Fibroblast of upper back skin (primary cell): ENCODE measurements at regions not wholly inside any gene's neighbourhood (a gene's known extent, or its start where the extent isn't known, plus 50 kb on each side); places are given as distances from the start of the nearest gene placed in this dataset.
"Not testable (repeated sequence)": the region's sequence is repeated elsewhere in the genome, so short reads cannot be mapped to it uniquely, and the experiment has no call there.

Source experiments
- DNase-seq: peaks from one replicate; pipeline ENCODE4 v3.0.0-alpha.2; 2013

- peak; percentile 12 for DNase-seq
Observed at GRCh38 chr7:12893292-12893691, 205.9 kb downstream of the ARL4A start.

- peak; percentile 11 for DNase-seq
Observed at GRCh38 chr7:12895296-12895695, 207.9 kb downstream of the ARL4A start.

GRCh38 chr7:12896316-12896715 is 208.9 kb downstream of the ARL4A start:
- DNase-seq, result no peak

- no peak for DNase-seq
Observed at GRCh38 chr7:12898004-12898403, 210.6 kb downstream of the ARL4A start.

GRCh38 chr7:12898620-12899019 is 211.2 kb downstream of the ARL4A start:
- no peak for DNase-seq

GRCh38 chr7:12905671-12906070 is 218.2 kb downstream of the ARL4A start:
- no peak for DNase-seq

GRCh38 chr7:12907774-12908173 is 220.3 kb downstream of the ARL4A start:
- DNase-seq, result no peak

GRCh38 chr7:12909483-12909882 is 222.1 kb downstream of the ARL4A start:
- DNase-seq, result no peak

GRCh38 chr7:12911053-12911452 is 223.6 kb downstream of the ARL4A start:
- DNase-seq, result no peak

- DNase-seq, result no peak
Observed at GRCh38 chr7:12913002-12913401, 225.6 kb downstream of the ARL4A start.

GRCh38 chr7:12917801-12918200 is 230.4 kb downstream of the ARL4A start:
- no peak for DNase-seq

- DNase-seq, result no peak
Observed at GRCh38 chr7:12921751-12922345, 234.4 kb downstream of the ARL4A start.

- DNase-seq, result no peak
Observed at GRCh38 chr7:12923971-12924370, 236.5 kb downstream of the ARL4A start.

GRCh38 chr7:12926206-12926605 is 238.8 kb downstream of the ARL4A start:
- DNase-seq, result no peak

GRCh38 chr7:12927635-12928434 is 240.4 kb downstream of the ARL4A start:
- no peak for DNase-seq

GRCh38 chr7:12929476-12930140 is 242.2 kb downstream of the ARL4A start:
- DNase-seq, result peak; percentile 18

GRCh38 chr7:12930534-12930933 is 243.1 kb downstream of the ARL4A start:
- no peak for DNase-seq

- DNase-seq, result not testable (repeated sequence)
Observed at GRCh38 chr7:12931465-12931864, 244.0 kb downstream of the ARL4A start.

- no peak for DNase-seq
Observed at GRCh38 chr7:12939694-12940093, 252.3 kb downstream of the ARL4A start.

- DNase-seq, result no peak
Observed at GRCh38 chr7:12941512-12941911, 254.1 kb downstream of the ARL4A start.

GRCh38 chr7:12942609-12943008 is 255.2 kb downstream of the ARL4A start:
- no peak for DNase-seq

- no peak for DNase-seq
Observed at GRCh38 chr7:12943781-12944180, 256.3 kb downstream of the ARL4A start.

GRCh38 chr7:12945901-12946300 is 258.5 kb downstream of the ARL4A start:
- DNase-seq, result no peak

- no peak for DNase-seq
Observed at GRCh38 chr7:12947465-12947864, 260.0 kb downstream of the ARL4A start.
